ENCODE measurements at regions not wholly inside any gene's neighbourhood (a gene's known extent, or its start where the extent isn't known, plus 50 kb on each side); places are given as distances from the start of the nearest gene placed in this dataset.

DNA sequence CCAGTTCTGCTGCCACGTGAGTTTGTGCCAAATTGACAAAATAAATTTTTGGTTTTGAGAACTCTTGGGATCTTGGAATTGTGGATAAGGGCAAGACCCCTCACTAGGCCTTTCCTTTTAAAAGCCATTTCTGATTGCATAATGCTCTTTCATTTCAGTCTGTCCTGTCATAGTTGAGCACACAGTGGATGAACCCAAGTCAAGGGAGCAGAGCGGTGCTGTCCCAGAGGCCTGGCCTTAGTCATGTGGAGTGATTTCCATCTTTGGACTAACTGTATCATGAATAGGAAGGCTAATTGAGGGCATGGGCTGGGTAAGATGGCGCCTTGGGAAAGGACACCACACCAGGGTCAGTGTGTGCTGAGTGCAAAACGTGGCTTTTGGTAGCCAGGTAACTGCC is 304.0 kb downstream of the UACA start:
- Histone ChIP-seq H3K4me2 (ENCODE audit: low read length) (no peak overlapping the region), H3K9me3 (ENCODE audit: control insufficient read depth, insufficient read depth, low read length) (no peaks in the 10 kb centered on the region), H3K79me2 (ENCODE audit: control insufficient read depth, low read length) (no peaks in the 10 kb centered on the region), H3F3A (ENCODE audit: control insufficient read depth, insufficient read depth) (no peaks in the 10 kb centered on the region), H3K4me3 (ENCODE audit: low read length) (no peak overlapping the region), H4K20me1 (ENCODE audit: control insufficient read depth, insufficient read depth, low read depth, low read length) (no peaks in the 10 kb centered on the region), H3K27ac (ENCODE audit: low read depth, low read length) (no peak overlapping the region), H3K9me2 (replicated peaks; ENCODE audit: control insufficient read depth, low read length) (no peaks in the 10 kb centered on the region), H3K27me3 (ENCODE audit: control insufficient read depth, low read length) (peaks cover 6% of the 10 kb centered on the region; the same call in 1 of the 2 replicates), H3K36me3 (ENCODE audit: control insufficient read depth, low read length) (no peaks in the 10 kb centered on the region), H3K4me1 (ENCODE audit: control insufficient read depth, low read length) (peaks cover 22% of the 10 kb centered on the region)
- TF ChIP-seq, protein P1, sequence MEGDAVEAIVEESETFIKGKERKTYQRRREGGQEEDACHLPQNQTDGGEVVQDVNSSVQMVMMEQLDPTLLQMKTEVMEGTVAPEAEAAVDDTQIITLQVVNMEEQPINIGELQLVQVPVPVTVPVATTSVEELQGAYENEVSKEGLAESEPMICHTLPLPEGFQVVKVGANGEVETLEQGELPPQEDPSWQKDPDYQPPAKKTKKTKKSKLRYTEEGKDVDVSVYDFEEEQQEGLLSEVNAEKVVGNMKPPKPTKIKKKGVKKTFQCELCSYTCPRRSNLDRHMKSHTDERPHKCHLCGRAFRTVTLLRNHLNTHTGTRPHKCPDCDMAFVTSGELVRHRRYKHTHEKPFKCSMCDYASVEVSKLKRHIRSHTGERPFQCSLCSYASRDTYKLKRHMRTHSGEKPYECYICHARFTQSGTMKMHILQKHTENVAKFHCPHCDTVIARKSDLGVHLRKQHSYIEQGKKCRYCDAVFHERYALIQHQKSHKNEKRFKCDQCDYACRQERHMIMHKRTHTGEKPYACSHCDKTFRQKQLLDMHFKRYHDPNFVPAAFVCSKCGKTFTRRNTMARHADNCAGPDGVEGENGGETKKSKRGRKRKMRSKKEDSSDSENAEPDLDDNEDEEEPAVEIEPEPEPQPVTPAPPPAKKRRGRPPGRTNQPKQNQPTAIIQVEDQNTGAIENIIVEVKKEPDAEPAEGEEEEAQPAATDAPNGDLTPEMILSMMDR (IDR thresholded peaks at IDR 0.05; ENCODE audit: low read depth, low read length, poor library complexity, severe bottlenecking): no peak
- no peak for TF ChIP-seq EZH2phosphoT487 (IDR thresholded peaks at IDR 0.05; ENCODE audit: borderline replicate concordance, low read length)

DNA sequence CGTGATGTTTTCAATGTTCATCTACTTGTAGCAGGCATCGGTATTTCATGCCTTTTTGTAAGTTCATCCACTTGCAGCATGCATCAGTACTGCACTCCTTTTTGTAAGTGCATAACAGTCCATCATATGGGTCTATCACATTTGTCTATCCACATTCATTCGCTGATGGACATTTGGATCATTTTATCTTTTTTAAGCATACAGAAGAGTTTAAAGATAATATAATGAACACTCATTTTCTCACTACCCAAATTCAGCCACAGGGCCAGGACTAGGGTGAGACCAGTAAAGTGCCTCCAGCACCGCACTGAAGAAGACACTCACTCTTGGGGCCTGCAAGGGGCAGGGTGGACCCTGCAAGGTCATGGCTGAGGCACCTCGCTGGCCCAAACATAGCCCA is 309.6 kb downstream of the UACA start:
- peaks cover 12% of the 10 kb centered on the region for H3K27me3 ChIP-seq (ENCODE audit: control insufficient read depth, low read length)
- H3K4me2 ChIP-seq (ENCODE audit: low read length): no peak overlapping the region
- H4K20me1 ChIP-seq (ENCODE audit: control insufficient read depth, insufficient read depth, low read depth, low read length): no peaks in the 10 kb centered on the region
- no peaks in the 10 kb centered on the region for H3K4me1 ChIP-seq (ENCODE audit: control insufficient read depth, low read length)
- no peaks in the 10 kb centered on the region for H3F3A ChIP-seq (ENCODE audit: control insufficient read depth, insufficient read depth)
- no peaks in the 10 kb centered on the region for H3K9me2 ChIP-seq (replicated peaks; ENCODE audit: control insufficient read depth, low read length)
- no peaks in the 10 kb centered on the region for H3K79me2 ChIP-seq (ENCODE audit: control insufficient read depth, low read length)
- TF ChIP-seq EZH2phosphoT487 (IDR thresholded peaks at IDR 0.05; ENCODE audit: borderline replicate concordance, low read length): no peak
- TF ChIP-seq, protein P1 (IDR thresholded peaks at IDR 0.05; ENCODE audit: low read depth, low read length, poor library complexity, severe bottlenecking): no peak
- H3K27ac ChIP-seq (ENCODE audit: low read depth, low read length): no peak overlapping the region
- no peaks in the 10 kb centered on the region for H3K36me3 ChIP-seq (ENCODE audit: control insufficient read depth, low read length)
- no peaks in the 10 kb centered on the region for H3K9me3 ChIP-seq (ENCODE audit: control insufficient read depth, insufficient read depth, low read length)
- no peak overlapping the region for H3K4me3 ChIP-seq (ENCODE audit: low read length)

- Histone ChIP-seq H4K20me1 (ENCODE audit: control insufficient read depth, insufficient read depth, low read depth, low read length) (no peaks in the 10 kb centered on the region), H3K9me2 (replicated peaks; ENCODE audit: control insufficient read depth, low read length) (no peaks in the 10 kb centered on the region), H3F3A (ENCODE audit: control insufficient read depth, insufficient read depth) (no peaks in the 10 kb centered on the region), H3K36me3 (ENCODE audit: control insufficient read depth, low read length) (no peaks in the 10 kb centered on the region), H3K79me2 (ENCODE audit: control insufficient read depth, low read length) (no peaks in the 10 kb centered on the region), H3K4me1 (ENCODE audit: control insufficient read depth, low read length) (peaks cover 2% of the 10 kb centered on the region), H3K9me3 (ENCODE audit: control insufficient read depth, insufficient read depth, low read length) (no peaks in the 10 kb centered on the region), H3K27ac (ENCODE audit: low read depth, low read length) (no peak overlapping the region), H3K4me2 (ENCODE audit: low read length) (no peak overlapping the region), H3K4me3 (ENCODE audit: low read length) (no peak overlapping the region), H3K27me3 (ENCODE audit: control insufficient read depth, low read length) (peaks cover 17% of the 10 kb centered on the region)
- TF ChIP-seq, protein P1 (IDR thresholded peaks at IDR 0.05; ENCODE audit: low read depth, low read length, poor library complexity, severe bottlenecking): no peak
- no peak for TF ChIP-seq EZH2phosphoT487 (IDR thresholded peaks at IDR 0.05; ENCODE audit: borderline replicate concordance, low read length)
These were observed 310.1 kb downstream of the UACA start for GRCh38 chr15:70453238-70453637.
